ENCODE measurements at regions not wholly inside any gene's neighbourhood (a gene's known extent, or its start where the extent isn't known, plus 50 kb on each side); places are given as distances from the start of the nearest gene placed in this dataset.

DNA sequence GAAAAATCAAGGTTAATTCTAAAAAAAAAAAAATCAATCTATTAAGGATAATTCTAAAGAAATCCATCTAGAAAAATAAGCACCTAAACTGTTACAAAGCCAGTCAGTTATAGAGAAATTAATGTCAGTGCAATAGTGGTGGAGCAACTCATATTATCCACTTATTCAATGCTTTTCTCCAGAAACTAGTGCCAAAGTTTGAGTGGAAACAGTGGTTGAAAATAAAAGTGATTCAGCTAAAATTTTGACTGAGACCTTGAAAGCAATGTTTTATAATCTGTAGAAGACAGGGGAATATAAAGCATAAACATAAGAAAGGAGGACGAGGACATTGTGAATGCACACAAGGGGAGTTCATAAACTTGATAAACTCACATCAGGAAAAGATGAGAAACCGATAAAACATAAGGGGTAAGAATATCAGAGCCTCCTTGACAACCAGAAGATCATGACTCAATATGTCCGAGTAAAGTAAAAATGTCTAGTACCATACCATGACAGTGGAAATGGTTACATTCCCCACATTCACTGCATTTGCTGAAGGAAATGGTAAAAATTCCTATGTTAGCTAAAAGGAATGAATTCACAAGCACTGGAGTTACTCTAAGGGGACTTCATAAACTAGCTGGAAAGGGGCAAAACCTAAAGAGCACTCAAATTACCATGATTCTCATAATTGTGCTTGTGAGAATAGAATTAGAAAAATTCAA, 58.7 kb upstream of the SLC5A12 start:
- TF ChIP-seq, protein P1, sequence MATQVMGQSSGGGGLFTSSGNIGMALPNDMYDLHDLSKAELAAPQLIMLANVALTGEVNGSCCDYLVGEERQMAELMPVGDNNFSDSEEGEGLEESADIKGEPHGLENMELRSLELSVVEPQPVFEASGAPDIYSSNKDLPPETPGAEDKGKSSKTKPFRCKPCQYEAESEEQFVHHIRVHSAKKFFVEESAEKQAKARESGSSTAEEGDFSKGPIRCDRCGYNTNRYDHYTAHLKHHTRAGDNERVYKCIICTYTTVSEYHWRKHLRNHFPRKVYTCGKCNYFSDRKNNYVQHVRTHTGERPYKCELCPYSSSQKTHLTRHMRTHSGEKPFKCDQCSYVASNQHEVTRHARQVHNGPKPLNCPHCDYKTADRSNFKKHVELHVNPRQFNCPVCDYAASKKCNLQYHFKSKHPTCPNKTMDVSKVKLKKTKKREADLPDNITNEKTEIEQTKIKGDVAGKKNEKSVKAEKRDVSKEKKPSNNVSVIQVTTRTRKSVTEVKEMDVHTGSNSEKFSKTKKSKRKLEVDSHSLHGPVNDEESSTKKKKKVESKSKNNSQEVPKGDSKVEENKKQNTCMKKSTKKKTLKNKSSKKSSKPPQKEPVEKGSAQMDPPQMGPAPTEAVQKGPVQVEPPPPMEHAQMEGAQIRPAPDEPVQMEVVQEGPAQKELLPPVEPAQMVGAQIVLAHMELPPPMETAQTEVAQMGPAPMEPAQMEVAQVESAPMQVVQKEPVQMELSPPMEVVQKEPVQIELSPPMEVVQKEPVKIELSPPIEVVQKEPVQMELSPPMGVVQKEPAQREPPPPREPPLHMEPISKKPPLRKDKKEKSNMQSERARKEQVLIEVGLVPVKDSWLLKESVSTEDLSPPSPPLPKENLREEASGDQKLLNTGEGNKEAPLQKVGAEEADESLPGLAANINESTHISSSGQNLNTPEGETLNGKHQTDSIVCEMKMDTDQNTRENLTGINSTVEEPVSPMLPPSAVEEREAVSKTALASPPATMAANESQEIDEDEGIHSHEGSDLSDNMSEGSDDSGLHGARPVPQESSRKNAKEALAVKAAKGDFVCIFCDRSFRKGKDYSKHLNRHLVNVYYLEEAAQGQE (IDR thresholded peaks at IDR 0.05; ENCODE audit: insufficient read depth in 1 of 2, low read depth in 2 of 2, low read length in 2 of 2): no peak
- no peak for TF ChIP-seq TAF1 (IDR thresholded peaks at IDR 0.05; ENCODE audit: borderline replicate concordance, insufficient read depth, low read length)
- no peak for TF ChIP-seq POLR2AphosphoS5 (IDR thresholded peaks at IDR 0.05; ENCODE audit: low read depth, low read length)
- TF ChIP-seq SIN3A (IDR thresholded peaks at IDR 0.05; ENCODE audit: borderline replicate concordance, insufficient read depth, low read length): no peak
- TF ChIP-seq FOXP2 (optimal IDR thresholded peaks at IDR 0.05; ENCODE audit: borderline replicate concordance, extremely low read depth, extremely low read length, insufficient read depth): no peak
